GM19467 (cell line): ENCODE measurements at regions not wholly inside any gene's neighbourhood (a gene's known extent, or its start where the extent isn't known, plus 50 kb on each side); places are given as distances from the start of the nearest gene placed in this dataset.
"Not testable (repeated sequence)": the region's sequence is repeated elsewhere in the genome, so short reads cannot be mapped to it uniquely, and the experiment has no call there.

Source experiments
- ATAC-seq: cut with Tn5 transposase; IDR thresholded peaks from one replicate; pipeline ENCODE4 v1.9.1; 2021; ENCODE audit warnings: mild to moderate bottlenecking, moderate library complexity; ENCODE audit not compliant: unreplicated experiment

DNA sequence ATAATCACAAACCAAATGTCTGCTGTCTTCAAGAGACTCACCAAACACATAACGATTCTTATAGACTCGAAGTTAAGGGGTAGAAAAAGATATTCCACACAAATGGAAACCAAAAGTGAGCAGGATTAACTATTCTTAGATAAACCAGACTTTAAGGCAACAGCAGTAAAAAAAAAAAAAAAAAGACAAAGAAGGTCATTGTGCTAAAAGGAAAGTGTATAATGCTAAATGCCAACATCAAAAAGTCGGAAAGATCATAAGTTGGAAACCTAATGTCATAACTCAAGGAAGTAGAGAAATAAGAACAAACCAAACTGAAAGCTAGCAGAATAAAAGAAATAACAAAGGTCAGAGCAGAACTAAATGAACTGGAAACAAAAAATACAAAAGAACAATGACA is 714.6 kb downstream of the SEMA5A start:
- no peak for ATAC-seq

DNA sequence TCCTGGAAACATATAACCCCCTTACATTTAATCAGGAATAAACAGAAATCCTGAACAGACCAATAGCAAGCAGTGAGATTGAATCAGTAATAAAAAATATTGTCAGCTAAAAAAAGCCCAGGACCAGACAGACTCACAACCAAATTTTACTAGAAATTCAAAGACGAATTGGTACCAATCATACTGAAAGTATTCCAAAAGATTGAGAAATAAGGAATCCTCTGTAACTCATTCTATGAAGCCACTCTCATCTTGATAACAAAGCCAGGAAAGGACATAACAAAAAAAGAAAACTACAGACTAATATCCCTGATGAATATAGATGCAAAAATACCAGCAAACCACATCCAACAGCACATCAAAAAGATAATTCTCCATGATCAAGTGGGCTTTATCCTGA is 714.0 kb downstream of the SEMA5A start:
- ATAC-seq = no peak

DNA sequence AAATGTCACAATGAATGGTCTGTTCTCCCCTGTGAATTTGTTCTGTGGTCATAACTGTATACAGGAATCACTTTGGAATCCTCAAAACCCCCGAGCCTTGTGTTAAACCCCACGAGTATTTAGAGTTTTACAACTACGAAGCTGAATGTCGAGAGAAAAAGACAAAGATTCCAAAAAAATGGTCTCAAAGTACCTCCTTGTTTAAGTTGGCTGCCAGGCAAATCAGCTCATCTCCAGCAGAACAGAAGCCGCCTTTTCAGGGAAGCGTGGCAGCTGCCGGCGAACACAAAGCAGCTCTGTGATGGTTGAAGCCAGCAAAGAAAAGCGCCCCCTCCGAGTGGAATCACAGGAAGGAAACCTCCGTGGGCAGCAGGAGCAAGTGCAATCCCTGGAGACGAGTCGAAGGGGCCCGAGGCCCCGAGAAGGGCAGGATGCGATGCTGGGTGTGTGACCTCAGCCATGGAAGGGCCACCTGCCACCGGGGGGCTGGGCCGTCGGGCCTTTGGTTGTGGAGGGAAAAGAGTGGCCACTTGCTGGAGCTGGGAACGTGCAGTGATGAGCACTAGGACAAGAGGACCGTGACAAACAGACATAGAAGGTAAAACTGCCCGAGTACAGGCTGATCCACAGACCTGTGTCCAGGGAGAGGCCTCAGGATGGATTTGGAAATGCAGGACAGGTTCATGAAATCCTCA is 706.4 kb downstream of the SEMA5A start:
- no peak for ATAC-seq

DNA sequence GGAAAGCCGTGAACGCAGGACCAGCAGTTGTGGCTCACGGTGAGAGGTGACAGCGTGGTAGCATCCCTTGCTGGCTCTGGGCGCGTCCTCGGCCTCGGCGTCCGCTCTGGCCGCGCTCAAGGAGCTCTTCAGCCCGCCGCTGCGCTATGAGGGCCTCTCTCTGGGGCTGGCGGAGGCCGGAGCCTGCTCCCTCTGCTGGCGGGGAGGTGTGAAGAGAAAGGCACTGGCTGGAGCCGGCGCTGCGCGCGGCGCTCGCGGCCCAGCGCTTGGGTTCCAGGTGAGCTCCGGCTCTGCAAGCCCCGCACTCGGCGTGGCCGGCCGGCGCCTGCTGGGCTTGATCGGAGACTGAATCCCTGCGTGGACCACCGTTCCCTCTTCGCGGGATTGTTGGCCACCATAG is 705.6 kb downstream of the SEMA5A start:
- ATAC-seq = no peak

DNA sequence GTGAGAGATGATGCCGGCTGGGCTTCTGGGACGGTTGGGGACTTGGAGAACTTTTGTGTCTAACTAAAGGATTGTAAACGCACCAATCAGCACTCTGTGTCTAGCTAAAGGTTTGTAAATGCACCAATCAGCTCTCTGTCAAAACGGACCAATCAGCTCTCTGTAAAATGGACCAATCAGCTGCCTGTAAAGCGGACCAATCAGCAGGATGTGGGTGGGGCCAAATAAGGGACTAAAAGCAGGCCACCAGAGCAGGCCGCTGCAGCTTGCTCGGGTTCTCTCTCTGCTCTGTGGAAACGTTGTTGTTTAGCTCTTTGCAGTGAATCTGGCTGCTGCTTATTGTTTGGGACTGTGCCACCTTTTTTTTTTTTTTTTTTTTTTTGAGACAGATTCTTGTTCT is 705.1 kb downstream of the SEMA5A start:
- ATAC-seq = not testable (repeated sequence)

DNA sequence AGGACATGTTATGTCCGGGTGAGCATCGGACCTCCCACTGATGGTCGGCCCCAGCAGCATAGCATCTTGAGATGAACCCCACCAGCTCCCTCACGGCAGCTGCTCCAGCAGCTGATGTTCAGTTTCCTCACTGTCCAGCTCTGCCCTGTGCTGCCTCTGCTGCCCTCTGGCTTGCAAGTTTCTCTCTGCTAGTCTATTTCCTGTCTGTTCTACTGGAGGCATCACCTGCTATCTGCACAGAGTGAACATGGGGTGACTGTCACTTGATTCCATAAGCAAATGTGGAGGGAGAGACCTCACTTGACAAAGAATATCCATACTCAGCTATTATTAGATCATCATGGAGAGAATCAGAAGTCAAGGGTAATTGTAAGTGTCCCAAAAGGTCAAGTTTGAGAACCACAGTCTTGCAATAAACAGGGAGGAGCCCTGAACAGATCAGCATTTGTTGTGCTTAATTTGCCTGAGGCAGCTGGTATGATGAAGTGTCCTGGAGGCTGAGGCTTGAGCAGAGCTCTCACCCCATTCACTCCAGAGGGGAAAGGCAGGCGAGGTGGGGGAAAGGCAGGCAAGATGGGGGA is 702.8 kb downstream of the SEMA5A start:
- ATAC-seq = no peak

DNA sequence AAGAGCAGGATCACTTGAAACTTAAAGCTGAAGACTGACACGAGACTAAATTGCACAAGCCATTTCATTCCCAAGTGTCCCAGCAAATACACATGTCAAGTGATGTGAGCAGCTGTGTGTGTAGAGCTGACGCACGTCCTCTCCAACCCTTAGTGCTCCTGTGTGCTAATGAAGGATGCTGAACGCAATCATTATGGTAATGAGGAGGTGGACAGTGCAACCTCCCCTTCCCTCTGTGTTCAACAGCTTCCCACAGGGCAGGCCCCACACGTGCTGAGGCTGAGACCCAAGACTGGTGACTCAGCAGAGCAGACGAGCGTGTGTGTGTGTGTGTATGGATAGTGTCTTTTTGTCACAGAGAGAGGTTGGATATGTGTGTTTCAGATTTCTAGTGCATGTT is 702.1 kb downstream of the SEMA5A start:
- no peak for ATAC-seq

DNA sequence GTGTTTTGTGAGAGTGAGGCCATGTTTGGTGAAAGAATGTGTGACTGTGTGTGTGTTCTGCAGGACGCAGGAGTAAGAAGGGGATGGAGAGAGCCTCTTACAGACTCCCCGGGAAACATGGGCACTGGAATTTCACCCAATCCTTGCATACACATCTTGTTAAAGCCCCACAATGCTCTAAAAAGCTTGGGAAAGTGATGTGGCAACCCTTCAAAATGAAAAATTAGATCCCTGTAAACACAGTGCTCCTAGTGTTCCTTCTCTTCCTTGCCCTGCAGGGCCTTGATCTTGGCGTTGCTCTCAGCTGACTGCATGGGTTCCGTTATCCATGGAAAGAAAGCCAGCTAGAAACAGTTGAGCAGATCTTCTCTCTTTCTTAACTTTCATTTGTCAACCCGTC is 701.7 kb downstream of the SEMA5A start:
- ATAC-seq = no peak

DNA sequence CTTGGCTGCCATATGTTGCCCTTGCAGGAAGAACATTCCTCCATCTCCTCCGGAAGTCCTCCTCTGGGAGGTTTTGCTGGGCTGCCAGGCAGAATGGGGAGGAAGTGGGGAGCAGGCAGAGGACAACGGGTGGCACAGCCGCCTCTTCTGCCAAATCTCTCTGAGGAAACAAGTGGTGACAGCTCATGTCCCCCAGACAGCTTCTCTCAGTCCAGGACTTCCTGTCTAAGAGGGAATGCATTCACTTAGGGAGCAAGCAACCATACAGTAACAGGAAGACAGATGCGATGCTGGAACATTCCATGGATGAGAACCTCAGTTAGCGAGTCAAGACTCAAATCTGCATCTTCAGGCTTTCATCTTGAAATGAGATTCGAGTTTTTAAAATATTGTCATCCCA is 701.0 kb downstream of the SEMA5A start:
- ATAC-seq = no peak

DNA sequence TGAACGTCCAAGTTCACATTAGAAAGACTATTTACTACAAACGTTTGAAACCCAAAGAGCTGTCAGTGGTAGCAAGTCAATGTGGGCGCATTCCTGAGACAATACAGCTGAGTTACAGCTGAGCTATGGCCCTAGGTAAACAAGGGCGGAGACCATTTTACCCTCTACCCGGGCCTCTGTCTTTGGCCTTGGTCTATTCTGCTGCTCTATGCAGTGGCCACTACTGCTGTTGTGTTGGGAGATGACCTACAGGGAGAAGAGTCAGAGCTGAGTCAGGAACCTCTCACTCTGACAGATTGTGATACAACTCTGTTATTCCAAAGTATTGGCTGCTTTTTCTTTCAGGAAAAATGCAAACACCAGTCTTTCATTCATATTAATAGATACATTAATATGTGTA is 700.6 kb downstream of the SEMA5A start:
- ATAC-seq = no peak

DNA sequence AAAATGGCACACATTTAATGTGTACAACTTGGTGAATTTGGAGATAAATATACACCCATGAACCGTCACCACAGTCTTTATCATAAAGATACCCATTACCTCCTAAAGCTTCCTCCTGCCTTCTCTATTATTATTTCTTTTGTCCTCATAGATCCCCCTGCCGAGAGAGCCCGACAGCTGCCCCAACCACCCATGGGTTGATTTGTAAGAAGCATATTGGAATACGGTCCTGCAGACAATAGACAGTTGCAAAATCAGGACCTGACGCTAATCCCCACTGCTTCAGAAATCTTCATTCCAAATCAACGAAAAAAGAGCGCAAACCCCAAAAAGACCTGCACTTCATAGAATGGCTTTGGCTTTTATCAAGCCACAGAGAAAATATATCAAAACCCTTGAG is 697.5 kb downstream of the SEMA5A start:
- ATAC-seq = no peak

DNA sequence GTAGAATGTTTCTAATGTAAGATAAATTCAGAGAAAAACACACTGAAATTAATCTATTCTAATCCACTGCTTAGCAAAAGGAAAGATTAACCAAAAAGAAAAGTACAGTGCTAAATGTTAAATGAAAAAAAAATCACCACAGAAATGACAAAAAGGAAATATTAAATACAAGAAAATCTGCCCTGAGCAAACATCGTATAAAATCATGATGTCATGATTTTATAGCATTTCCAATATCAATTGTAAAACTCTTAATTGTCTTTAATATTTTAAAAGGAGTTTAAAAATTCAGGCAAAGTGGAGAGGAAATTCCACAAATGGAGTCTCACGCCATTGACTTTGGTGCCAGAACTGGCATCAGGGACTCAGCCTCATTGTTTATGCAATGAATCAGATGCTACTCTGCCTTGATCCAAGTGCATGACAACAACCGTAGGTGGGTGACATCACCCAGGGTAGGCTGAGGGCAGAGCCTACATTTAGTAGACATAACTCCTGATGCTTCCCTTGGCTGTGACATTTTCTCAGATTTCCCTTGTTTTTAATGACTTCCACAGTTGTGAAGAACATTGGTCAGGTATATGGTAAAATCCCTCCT is 696.8 kb downstream of the SEMA5A start:
- no peak for ATAC-seq

DNA sequence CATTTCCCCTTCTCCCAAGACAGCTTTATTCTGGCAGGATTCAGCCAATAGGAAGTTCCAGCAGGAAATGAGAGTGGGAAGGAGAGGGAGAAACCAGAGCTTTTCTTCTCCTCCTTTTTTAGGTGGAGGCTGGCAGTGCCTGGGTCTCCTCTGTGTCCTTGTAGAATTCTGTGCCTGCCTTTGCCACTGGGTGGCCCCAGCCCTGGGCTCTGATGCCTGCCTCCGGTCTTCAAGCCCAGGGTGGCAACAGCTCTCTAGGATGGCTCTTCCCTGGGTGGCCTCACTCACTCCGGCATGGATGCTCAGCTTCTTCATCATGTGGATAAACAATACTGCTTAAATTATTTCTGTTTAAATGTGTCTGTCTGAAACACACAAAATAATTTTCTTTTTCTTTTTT is 694.8 kb downstream of the SEMA5A start:
- ATAC-seq = no peak

DNA sequence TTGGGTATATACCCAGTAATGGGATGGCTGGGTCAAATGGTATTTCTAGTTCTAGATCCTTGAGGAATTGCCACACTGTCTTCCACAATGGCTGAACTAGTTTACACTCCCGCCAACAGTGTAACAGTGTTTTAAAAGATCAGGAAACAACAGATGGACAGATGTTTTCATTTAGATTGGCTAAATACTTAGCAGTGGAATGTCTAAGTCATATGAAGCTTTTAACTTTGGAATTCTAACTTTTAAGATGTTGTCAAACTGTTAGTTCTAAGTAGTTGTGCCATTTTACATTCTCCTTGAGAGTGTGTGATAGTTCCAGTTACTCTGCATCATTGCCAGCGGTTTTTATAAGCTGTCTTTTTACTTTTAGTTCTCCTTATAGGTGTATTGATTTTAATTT is 688.8 kb downstream of the SEMA5A start:
- no peak for ATAC-seq

DNA sequence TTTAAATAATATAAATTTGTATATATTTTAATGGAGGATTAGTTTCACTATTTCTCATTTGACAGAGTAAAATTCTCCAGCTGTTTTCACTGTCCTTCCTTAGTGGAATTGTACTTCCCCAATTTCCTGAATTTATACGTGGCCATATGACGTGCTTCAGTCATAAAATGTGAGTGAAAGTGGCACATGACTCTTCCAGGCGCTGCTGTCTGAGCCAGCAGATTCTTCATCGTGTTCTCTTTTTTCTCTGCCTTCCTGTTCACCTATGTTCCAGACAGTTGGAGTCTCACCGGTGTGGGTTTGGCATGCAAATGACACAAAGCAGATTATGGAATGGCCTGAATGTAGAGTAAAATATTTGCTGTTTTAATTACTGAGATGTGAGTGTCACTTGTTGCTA is 684.1 kb downstream of the SEMA5A start:
- no peak for ATAC-seq

DNA sequence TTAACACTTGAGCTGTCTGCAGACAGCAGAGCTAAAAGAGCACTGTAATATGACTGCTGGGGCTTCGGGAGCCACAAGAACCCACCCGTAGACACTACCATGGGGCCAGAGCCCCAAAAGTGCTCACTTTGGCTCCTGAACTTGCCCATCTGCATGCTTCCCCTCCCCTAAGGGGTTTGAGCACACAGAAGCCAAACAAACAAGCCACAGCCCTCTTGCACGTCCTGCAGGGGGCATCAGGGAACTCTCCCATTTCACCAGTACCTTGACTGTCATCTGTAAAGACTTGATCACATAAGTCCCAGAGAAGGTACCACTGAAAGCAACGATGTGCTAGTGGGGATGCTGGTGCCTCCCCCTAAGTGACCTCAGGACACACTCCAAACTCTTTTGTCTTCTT is 681.8 kb downstream of the SEMA5A start:
- no peak for ATAC-seq

DNA sequence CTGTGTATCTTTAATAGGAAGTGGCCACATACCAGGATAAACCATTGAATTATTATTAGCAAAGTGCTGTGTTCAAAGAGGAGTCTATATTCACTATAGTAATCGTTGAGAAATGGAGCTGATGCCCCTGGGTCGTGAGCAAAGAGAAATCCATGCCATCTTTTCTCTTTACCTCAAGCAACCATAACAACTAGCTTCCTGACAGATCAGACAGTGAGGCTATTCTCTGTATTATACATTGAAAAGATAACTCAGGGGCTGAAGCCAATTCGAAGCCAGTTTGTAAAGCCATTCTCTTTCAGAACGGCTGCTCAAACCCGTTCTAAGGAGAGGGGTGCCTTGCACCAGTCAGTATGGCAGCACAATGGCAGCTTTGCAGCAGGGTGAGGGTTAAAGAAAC is 680.6 kb downstream of the SEMA5A start:
- ATAC-seq = no peak

DNA sequence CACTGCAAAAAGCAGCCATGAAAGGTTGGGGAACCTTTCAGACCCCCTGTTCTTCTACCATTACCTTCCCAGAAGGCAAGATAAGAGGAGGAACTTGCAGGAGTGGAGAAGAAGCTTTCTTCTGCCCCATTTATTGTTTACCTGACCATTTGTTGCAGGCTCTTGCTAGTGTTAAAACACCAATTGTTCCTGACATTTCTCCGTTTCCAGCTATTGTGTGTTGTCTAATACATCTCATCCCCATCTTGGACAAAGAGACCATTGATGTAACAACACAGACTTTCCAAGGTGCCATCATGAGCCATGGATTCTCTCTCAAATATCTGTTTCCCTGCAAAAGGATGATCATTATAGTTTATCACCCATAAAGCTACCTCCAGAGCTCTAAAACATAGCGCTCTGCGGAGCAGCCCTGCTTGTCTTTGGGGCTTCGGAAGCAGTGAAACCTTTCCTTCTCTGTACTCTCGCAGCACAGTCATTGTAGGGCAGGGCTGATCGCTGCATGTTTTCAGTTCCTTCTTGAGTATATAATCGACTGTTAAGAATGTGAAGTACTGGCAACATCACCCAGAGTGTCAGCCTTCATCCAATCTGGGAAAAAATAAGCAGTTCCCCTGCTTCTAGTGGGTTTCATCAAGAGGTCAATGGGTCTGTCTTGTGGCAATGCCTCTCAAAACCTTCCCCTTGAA is 680.0 kb downstream of the SEMA5A start:
- no peak for ATAC-seq

DNA sequence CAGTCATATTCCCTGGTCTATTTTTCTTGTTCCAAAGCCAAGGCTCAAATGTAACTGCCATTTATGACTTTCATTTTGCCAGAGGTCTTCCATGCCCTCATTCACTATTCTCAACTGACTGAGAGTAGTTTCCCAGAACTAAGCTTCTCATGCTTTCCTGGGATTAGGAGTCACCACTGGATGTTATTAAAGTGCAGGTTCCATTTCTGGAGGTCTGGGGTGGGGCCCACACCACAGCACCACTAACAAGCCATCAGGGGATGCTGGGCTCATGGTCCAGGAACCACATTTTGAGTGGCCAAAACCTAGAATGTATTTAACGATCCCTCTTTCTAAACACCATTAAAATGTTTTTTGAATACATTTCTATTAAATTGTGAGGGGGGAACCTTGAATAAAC is 677.6 kb downstream of the SEMA5A start:
- ATAC-seq = no peak

DNA sequence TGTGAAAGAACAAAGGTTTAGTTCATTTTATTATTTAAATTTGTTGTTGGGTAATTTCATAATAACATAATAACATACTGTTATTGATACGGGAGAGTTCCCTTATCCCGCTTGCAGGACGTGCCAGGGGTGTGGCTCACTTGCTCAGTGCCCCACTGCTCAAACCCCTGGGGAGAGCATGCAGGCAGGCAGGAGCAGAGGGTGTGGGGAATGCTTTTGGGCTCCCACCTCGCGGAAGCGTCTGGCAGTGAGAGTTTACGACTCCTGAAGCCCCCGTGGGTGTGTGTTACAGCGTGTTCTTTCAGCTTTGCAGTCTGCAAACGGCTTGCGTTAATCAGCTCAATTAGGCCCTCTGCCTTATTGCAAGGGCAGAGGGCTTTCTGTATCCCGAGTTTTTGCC is 675.9 kb downstream of the SEMA5A start:
- no peak for ATAC-seq

DNA sequence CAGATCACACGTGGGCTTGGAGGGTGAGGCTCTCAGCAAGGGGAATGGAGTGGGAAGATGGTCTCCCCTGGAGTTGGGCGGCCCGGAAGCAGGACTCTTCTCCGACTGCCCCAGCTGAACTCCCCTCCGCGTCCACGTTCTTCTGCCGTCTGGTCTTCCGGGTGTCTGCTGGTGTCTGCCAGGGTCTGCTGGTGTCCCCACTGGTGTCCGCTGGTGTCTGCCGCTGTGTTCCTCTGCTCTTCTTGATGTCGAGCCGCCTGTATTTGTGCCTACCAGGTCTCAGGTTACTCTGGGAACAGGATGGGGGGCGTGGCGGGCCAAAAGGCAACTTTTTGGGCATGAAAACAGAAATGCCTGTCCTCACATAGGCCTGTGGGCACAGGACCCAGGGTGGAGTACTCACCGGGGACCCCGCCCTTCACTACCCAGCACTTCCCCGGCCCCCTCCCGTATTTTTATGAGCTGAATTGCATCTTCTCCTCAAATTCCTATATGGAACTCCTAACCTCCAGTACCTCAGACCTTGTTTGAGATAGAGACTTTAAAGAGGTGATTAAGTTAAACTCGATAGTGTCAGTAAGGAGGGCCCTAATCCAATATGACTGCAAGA is 675.4 kb downstream of the SEMA5A start:
- no peak for ATAC-seq

DNA sequence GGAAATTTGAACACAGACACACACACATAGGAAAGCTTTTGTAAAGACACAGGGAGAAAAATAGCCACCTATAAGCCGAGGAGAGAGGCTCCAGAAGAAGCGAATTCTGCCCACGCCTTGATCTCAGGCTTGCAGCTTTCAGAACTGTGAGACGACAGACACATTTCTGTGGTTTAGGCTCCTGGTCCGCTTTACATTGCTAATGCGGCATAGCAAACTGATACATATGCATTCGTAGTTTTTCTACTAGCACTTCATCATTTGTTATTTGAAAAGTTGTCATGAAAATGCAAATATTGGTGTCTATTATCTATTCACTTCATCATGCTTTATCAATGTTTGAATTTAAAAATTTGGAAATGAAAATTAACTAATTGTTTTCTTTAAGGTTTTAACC is 674.9 kb downstream of the SEMA5A start:
- no peak for ATAC-seq
